SIG-M5 treated with dmso at 0.1 percent for 504 hours (cell line): ENCODE measurements at regions not wholly inside any gene's neighbourhood (a gene's known extent, or its start where the extent isn't known, plus 50 kb on each side); places are given as distances from the start of the nearest gene placed in this dataset.
"Not testable (repeated sequence)": the region's sequence is repeated elsewhere in the genome, so short reads cannot be mapped to it uniquely, and the experiment has no call there.

Source experiments
- DNase-seq: peaks from one replicate; lab custom pipeline; 2025; ENCODE audit not compliant: unreplicated experiment; lab: John Stamatoyannopoulos, UW

GRCh38 chr6:6412221-6412620, 91.8 kb upstream of the F13A1 start:
- DNase-seq, result no peak

GRCh38 chr6:6412700-6413099, 92.2 kb upstream of the F13A1 start:
- no peak for DNase-seq

- no peak for DNase-seq
Observed at GRCh38 chr6:6414931-6415330, 94.5 kb upstream of the F13A1 start.

DNA sequence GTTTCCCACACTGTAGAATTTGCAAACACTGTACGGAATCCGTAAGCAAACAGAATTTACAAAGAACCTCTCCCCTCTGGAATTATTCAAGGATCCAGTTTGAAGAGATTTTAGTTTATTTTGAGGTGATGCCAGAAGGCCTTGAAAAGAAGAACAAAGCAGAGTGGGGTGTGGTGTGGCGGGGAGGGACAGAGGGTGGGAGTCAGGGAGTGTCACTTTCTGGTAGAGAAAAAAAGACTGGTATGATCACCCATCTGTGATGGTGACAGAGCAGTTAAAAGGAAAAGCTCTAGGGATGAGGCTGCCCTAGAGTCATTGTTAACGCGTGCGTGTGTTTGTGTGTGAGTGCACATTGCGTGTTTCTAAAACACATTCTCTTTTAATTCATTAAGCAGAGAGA, 97.0 kb upstream of the F13A1 start:
- no peak for DNase-seq

GRCh38 chr6:6418421-6418820, 98.0 kb upstream of the F13A1 start:
- no peak for DNase-seq

GRCh38 chr6:6420107-6420506, 99.6 kb upstream of the F13A1 start:
- no peak for DNase-seq

GRCh38 chr6:6434151-6434550, 113.7 kb upstream of the F13A1 start:
- DNase-seq, result no peak

GRCh38 chr6:6434723-6435122, 114.3 kb upstream of the F13A1 start:
- no peak for DNase-seq

- DNase-seq, result no peak
Observed at GRCh38 chr6:6436366-6436765, 115.9 kb upstream of the F13A1 start.

- no peak for DNase-seq
Observed at GRCh38 chr6:6436946-6437345, 116.5 kb upstream of the F13A1 start.

DNA sequence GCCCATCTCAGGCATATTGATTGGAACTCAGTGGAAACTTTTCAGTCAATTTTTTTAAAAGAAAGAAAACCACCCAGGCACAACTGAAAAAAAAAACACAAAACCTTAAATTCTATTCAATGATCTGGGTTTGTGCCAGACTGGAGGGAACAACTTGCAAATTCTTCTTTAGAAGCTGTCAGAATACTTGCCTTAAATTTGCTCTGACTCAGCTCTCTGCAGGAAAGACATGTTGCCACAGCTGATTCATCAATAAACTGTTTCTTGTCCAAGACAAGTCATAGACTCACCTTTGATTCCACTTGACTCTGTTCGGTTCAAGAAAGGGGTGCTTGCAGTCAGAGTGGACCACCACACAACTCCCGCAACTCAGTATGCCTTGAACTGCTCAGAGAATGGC, 117.8 kb upstream of the F13A1 start:
- no peak for DNase-seq

GRCh38 chr6:6439778-6440177, 119.3 kb upstream of the F13A1 start:
- DNase-seq, result no peak

DNA sequence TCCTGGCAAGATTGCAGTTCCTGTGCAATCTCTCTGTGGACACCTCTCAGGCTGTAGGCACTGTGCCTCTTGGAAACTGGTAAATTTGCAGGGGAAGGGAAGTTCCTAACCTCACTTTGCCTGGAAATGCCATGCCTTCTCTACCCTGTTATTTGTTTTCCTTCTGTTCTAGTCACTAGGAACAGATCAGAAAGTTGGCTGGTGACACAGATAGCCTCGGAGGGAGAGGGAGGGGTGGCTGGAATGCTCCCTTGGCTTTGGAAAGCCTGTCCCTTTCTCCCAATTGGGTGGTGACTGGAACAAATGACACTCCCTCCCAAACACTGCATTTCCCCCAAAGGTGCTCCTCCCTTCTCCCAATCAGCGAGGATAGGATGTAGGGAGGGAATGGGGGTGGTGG, 131.5 kb upstream of the F13A1 start:
- DNase-seq, result no peak

- no peak for DNase-seq
Observed at GRCh38 chr6:6453186-6453585, 132.7 kb upstream of the F13A1 start.

DNA sequence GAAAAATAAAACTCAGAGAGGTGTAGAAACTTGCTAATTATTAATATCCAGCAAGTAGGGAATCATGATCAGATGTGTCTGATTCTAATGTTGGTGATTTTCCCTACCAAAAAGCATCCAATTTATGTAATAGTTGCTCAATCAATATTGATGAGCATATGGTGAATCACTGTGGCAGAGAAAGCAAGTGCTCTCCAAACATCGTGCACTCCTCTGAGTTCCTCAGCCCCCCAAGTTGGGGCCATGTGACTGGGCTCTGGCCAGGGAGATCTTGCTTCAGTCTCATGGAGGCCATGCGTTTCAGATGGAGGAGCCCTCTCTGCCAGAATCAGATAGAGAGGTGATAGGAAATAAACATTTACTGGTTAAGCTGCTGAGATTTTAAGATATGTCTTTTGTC, 133.2 kb upstream of the LY86 start:
- DNase-seq, result no peak

DNA sequence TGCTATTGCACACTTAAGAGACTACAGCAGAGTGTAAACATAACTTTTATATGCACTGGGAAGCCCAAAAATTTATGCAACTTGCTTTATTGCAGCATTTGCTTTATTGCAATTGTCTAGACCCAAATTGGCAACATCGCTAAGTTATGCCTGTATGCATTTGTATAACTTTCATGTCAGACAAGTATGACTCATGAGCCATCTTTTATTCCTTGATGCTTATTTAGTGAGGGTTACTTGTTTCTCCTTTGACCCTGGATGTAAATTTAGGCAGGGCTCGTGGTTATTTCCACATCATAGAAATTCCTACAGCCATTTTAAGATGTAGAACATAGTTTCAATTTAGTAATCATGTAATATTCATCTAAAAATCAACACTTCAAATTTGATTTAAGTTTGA, 130.3 kb upstream of the LY86 start:
- DNase-seq, result no peak

DNA sequence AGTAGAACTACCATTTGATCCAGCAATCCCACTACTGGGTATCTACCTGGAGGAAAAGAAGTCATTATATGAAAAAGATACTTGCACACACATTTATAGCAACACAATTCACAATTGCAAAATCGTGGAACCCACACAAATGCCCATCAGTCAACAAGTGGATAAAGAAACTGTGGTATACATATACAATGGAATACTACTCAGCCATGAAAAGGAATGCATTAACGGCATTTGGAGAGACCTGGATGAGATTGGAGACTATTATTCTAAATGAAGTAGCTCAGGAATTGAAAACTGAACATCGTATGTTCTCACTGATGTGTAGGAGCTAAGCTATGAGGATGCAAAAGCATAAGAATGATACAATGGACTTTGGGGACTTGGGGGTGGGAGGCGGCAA, 128.6 kb upstream of the LY86 start:
- not testable (repeated sequence) for DNase-seq

DNA sequence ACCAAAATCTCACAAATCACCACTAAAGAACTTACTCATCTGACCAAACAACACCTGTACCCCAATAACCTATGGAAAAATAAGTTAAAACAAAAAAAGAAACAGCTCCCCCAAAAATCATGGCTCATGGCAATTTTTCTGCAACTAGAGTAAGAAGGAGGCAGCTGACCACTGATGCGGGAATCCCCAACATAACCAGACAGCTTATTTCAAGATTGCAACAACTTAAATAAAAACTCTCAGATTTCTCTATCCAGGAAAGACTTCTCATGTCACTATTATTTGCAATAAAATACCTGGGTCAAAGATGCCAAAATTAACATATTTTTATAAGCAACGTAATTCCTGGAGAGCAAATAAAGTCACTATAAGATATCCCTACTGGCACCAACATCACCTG, 128.1 kb upstream of the LY86 start:
- no peak for DNase-seq

DNA sequence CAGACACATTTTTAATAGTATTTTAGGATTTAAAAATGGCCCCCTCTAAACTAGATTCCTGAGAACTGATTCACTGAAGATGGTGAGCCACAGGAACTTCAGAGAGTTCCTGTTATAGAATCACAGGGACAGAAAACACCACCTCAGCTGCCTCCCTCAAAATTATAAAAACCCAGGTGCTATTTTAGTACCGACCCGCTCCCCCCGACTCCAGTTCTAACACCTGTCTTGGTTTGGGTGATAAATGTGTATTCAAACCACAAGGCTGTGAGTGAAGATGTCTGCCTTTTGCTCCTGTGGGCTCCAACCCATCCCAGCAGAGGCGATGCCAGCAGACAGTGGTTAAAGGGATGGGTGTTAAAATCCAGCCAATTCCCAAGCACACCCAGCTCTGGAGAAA, 127.4 kb upstream of the LY86 start:
- no peak for DNase-seq

DNA sequence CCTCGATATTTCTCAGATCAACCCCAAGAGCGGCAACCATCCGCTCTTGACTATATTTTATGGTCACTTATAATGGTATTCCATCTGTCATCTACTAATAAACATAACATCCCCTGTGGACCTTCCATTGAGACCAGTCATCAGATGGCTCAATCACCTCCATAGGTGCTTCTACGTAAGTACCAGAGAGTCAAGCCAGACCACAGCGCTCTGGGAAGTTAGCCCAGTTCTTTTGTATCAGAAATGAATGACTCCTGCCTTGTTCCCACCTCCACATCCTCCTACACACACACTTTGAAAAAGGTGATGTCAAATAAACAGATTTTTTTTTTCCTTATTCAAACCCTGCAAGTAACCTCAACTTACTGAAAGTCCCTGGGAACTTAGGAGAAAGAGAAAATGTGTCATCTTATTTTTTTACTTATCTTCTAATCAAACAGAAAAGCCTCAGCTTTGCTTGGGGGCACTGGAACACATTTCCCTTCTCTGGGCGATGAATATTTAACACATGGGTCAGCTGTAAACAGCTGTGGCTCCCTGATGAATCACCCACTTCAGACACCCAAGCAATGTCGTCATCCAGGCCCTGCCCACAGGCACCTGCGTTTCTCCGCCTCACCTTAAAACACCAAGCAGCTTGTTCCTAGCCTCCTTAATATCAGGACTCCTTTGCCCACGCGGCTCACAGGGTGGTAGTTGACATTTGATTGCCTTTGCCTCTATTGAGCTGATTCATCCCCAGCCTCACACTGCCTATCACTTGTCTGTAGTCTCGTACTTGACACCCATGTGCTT, 121.4 kb upstream of the LY86 start:
- no peak for DNase-seq

DNA sequence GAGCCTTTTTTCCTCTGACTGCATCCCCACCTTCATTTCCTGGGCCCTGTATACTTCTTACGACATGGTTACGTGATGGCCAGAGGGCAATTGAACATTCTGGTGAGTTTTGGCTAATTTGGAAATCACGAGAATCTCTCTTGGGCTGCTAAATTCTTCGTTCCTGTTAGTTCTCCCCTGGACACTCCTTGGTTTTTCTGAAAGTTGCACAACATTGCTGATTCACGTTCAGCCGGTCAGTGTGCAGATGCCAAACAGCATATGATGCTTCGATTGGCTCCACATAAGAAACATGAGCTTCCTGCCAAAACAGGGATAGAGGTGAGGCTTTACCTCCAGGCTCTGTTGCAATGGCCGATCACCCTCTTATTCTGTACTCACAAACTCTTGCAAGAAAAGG, 119.4 kb upstream of the LY86 start:
- no peak for DNase-seq

DNA sequence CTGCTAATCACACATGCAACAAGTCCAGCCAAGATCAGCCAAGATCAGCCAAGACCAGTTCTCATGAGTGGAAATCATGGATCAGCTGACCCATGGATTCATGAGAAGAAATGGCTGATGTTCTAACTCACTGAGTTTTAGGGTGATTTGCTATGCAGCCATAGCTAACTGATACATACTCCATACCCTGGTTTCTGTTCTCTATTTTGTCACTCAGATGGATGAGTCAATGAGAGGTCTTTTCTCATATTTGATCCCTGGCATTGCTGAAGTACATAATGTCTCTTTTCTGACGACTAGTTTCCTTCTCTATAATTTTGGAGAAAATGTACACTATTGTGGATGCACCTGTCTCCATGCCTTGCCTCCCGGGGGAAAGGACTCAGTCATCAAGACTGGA, 118.4 kb upstream of the LY86 start:
- DNase-seq, result peak; percentile 4

- DNase-seq, result no peak
Observed at GRCh38 chr6:6471276-6471675, 117.2 kb upstream of the LY86 start.
